GM12874 (cell line): ENCODE measurements at regions not wholly inside any gene's neighbourhood (a gene's known extent, or its start where the extent isn't known, plus 50 kb on each side); places are given as distances from the start of the nearest gene placed in this dataset.

ENCODE experiments used
- CTCF ChIP-seq: IDR thresholded peaks from 2 replicates; pipeline ENCODE4 v1.5.1; 2011; ENCODE audit warnings: low read depth, mild to moderate bottlenecking, control low read depth, low read length, moderate library complexity; ENCODE audit not compliant: insufficient read depth

GRCh38 chr2:15860051-15860663, 80.2 kb upstream of the MYCN start:
- TF ChIP-seq CTCF = no peak

GRCh38 chr2:15860760-15861159, 79.6 kb upstream of the MYCN start:
- no peak for TF ChIP-seq CTCF

- TF ChIP-seq CTCF = no peak
Observed at GRCh38 chr2:15861172-15861822, 79.1 kb upstream of the MYCN start.

GRCh38 chr2:15861898-15862297, 78.5 kb upstream of the MYCN start:
- no peak for TF ChIP-seq CTCF

GRCh38 chr2:15863089-15863488, 77.3 kb upstream of the MYCN start:
- no peak for TF ChIP-seq CTCF

- TF ChIP-seq CTCF = no peak
Observed at GRCh38 chr2:15863494-15864175, 76.7 kb upstream of the MYCN start.

- TF ChIP-seq CTCF = no peak
Observed at GRCh38 chr2:15864176-15864769, 76.1 kb upstream of the MYCN start.
